NCI-H2196 treated with DMSO at 0.1 percent for 48 hours (cell line): ENCODE measurements at regions not wholly inside any gene's neighbourhood (a gene's known extent, or its start where the extent isn't known, plus 50 kb on each side); places are given as distances from the start of the nearest gene placed in this dataset.
A peak's percentile ranks its signal among the peaks of the same experiment; 100 is the strongest.

Experiments used
- DNase-seq: peaks from one replicate; lab custom pipeline; 2025; ENCODE audit not compliant: unreplicated experiment; lab: John Stamatoyannopoulos, UW

GRCh38 chr6:24987446-24988115 is 51.8 kb upstream of the RIPOR2 start:
- no peak for DNase-seq

GRCh38 chr6:24988562-24988961 is 52.8 kb upstream of the RIPOR2 start:
- no peak for DNase-seq

- no peak for DNase-seq
Observed at GRCh38 chr6:24990236-24990845, 54.6 kb upstream of the RIPOR2 start.

- no peak for DNase-seq
Observed at GRCh38 chr6:24990944-24991809, 55.4 kb upstream of the RIPOR2 start.

- peak; percentile 13 for DNase-seq
Observed at GRCh38 chr6:24991810-24992467, 56.2 kb upstream of the RIPOR2 start.

GRCh38 chr6:24994812-24995211 is 59.1 kb upstream of the RIPOR2 start:
- DNase-seq, result no peak

- DNase-seq, result no peak
Observed at GRCh38 chr6:24995270-24995669, 59.5 kb upstream of the RIPOR2 start.

- no peak for DNase-seq
Observed at GRCh38 chr6:24996269-24996836, 60.6 kb upstream of the RIPOR2 start.

GRCh38 chr6:24997231-24997630 is 61.5 kb upstream of the RIPOR2 start:
- no peak for DNase-seq

- no peak for DNase-seq
Observed at GRCh38 chr6:24997905-24998304, 62.1 kb upstream of the RIPOR2 start.

GRCh38 chr6:25002326-25003091 is 66.7 kb upstream of the RIPOR2 start:
- DNase-seq, result no peak

GRCh38 chr6:25004357-25004756 is 68.6 kb upstream of the RIPOR2 start:
- DNase-seq, result no peak

- DNase-seq, result no peak
Observed at GRCh38 chr6:25005010-25005409, 69.2 kb upstream of the RIPOR2 start.

- no peak for DNase-seq
Observed at GRCh38 chr6:25006075-25006474, 70.3 kb upstream of the RIPOR2 start.

GRCh38 chr6:25006565-25007001 is 70.8 kb upstream of the RIPOR2 start:
- DNase-seq, result no peak

- no peak for DNase-seq
Observed at GRCh38 chr6:25007269-25007699, 71.5 kb upstream of the RIPOR2 start.

GRCh38 chr6:25008707-25009392 is 73.1 kb upstream of the RIPOR2 start:
- no peak for DNase-seq

GRCh38 chr6:25009393-25009710 is 73.6 kb upstream of the RIPOR2 start:
- DNase-seq, result no peak

- DNase-seq, result no peak
Observed at GRCh38 chr6:25010176-25010575, 74.4 kb upstream of the RIPOR2 start.
